Stomach (tissue), 8 donors: ENCODE measurements at regions not wholly inside any gene's neighbourhood (a gene's known extent, or its start where the extent isn't known, plus 50 kb on each side); places are given as distances from the start of the nearest gene placed in this dataset.

Experiments used
- DNase-seq, 2 donors: peaks; one replicate each; pipeline versions ENCODE4 v3.0.0 to v3.0.0-alpha.2; 2013 to 2019
- H3K27ac ChIP-seq, 5 donors: fragments of 200-600 bp in 4 of 5; sonication (generic) in 4 of 5; one replicate each; pipeline ENCODE4 v1.5.1; 2013 to 2019; ENCODE audit warnings: mild to moderate bottlenecking in 1 of 5, moderate library complexity in 1 of 5
- H3K27me3 ChIP-seq, 3 donors: fragments of 200-600 bp; sonication (generic); one replicate each; pipeline ENCODE4 v1.5.1; 2017 to 2019; ENCODE audit warnings: mixed run types in 1 of 3
- H3K36me3 ChIP-seq, 4 donors: fragments of 200-600 bp; sonication (generic); 1 replicate in 3 of 4; 2 replicates in 1 of 4; pipeline ENCODE4 v1.5.1; 2016 to 2019
- H3K4me1 ChIP-seq, 4 donors: fragments of 200-600 bp; sonication (generic); one replicate each; pipeline ENCODE4 v1.5.1; 2016 to 2019
- H3K4me3 ChIP-seq, 4 donors: fragments of 200-600 bp; sonication (generic) in 3 of 4; one replicate each; pipeline ENCODE4 v1.5.1; 2016 to 2019; ENCODE audit warnings: mild to moderate bottlenecking in 1 of 4
- H3K9me3 ChIP-seq, 4 donors: fragments of 200-600 bp; sonication (generic); one replicate each; pipeline ENCODE4 v1.5.1; 2016 to 2019
- EP300 ChIP-seq: sonication (generic); formaldehyde crosslinking; IDR thresholded peaks from one replicate; pipeline ENCODE4 v1.6.1; 2017; ENCODE audit warnings: antibody characterized with exemption
- POLR2A ChIP-seq, 4 donors: fragments of 450-650 bp; IDR thresholded peaks; one replicate each; pipeline ENCODE4 v1.6.1; 2016; ENCODE audit warnings: antibody characterized with exemption in 4 of 4, control low read depth in 2 of 4, mild to moderate bottlenecking in 1 of 4, moderate library complexity in 1 of 4
- POLR2AphosphoS5 ChIP-seq, 3 donors: sonication (generic); formaldehyde crosslinking; IDR thresholded peaks; one replicate each; pipeline ENCODE4 v1.6.1; 2016; ENCODE audit warnings: antibody characterized with exemption in 3 of 3
- WGBS, 5 donors: extraction: QIAGEN DNeasy Blood & Tissue Kit in 3 of 5; methylation state at CpG; one replicate each; pipeline versions ENCODE4 v1.1.5 to v1.1.7; 2013 to 2018; 5-methylcytosine and 5-hydroxymethylcytosine counted together
- intact Hi-C: fragments of 100-400 bp; cut with DNase I; formaldehyde crosslinking; loops from one replicate; pipeline ENCODE4 v1.15.1; 2023; ENCODE audit warnings: low total_unique reads
- TF ChIP-seq, protein P1 (sequence below), 7 experiments: fragments of 450-650 bp in 4 of 7; fragments of 200-600 bp in 3 of 7; sonication (generic) in 3 of 7; IDR thresholded peaks; one replicate each; pipeline ENCODE4 v1.5.1; 2016 to 2019; ENCODE audit warnings: antibody characterized with exemption in 7 of 7, control low read depth in 2 of 7, mild to moderate bottlenecking in 1 of 7
- donor health status: healthy with polysubstance abuse.
- donor health status: Bipolar disorder and iron deficiency.
- donor health status: healthy.

DNA sequence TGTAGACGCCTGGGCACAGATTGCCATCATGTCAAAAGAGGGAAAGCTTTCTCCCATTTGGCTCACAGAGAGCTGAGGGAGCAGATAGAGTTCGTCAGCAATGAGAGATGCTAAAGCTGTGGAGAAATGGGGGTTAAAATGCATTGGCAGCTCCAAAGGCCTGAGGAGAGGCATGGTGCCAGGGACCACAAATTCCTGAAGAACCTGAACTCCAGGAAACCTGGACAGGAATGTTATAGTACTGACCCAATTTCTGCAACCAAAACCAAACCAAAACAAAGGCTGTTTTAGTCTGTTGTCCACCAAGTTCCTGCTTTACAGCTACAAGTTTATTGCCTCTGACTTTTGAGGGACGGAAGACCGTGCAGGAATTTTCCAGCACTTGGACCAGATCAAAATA, 575.7 kb downstream of the REEP3 start:
- DNase-seq, result no peak
- TF ChIP-seq EP300 (no peak), POLR2A (IDR thresholded peaks at IDR 0.05) (no peak), POLR2AphosphoS5 (IDR thresholded peaks at IDR 0.05) (no peak)
- TF ChIP-seq, protein P1, sequence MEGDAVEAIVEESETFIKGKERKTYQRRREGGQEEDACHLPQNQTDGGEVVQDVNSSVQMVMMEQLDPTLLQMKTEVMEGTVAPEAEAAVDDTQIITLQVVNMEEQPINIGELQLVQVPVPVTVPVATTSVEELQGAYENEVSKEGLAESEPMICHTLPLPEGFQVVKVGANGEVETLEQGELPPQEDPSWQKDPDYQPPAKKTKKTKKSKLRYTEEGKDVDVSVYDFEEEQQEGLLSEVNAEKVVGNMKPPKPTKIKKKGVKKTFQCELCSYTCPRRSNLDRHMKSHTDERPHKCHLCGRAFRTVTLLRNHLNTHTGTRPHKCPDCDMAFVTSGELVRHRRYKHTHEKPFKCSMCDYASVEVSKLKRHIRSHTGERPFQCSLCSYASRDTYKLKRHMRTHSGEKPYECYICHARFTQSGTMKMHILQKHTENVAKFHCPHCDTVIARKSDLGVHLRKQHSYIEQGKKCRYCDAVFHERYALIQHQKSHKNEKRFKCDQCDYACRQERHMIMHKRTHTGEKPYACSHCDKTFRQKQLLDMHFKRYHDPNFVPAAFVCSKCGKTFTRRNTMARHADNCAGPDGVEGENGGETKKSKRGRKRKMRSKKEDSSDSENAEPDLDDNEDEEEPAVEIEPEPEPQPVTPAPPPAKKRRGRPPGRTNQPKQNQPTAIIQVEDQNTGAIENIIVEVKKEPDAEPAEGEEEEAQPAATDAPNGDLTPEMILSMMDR (IDR thresholded peaks at IDR 0.05), result no peak
- intact Hi-C loops, result no loop called here
- Histone ChIP-seq H3K4me3 (no peak overlapping the region), H3K27me3 (no peaks in the 10 kb centered on the region), H3K9me3 (no peaks in the 10 kb centered on the region), H3K27ac (no peak overlapping the region), H3K36me3 (no peaks in the 10 kb centered on the region), H3K4me1 (no peaks in the 10 kb centered on the region)
- 68 to 88% (median 82%) methylated on average over 4 of the region's 4 CpGs for WGBS, 5 donors

DNA sequence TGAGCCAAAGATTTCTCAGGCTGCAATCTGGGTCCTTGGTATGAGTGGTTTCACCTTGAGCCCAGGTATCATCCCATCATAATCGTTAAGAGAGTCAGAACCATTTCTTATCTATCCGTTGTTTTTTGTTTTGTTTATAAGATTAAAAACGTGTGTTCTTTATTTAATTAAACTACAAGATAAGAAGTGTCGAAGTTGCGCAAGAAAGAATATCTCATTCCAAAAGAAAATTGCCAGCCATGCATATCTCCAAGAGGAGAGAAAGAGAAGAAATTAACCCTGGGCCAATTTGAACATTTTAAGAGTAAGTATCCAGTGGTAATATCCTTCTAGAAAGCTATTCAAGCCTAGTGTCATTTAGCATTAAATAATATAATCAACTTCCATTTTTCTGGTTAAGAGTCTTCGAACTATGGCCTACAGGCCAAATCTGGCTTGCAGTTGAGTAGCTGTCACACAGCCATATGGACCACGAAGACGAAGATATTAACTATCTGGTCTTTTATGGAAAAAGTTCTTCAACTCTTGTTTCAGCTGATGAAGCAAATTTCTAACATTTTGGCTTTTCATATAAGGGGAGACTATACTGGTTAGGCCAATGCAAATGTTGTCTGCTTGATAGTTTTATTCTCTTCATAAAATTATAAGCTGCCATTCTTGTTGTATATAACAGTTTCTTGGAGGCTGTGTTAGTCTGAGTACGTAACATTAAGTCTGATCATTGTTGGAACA, 576.4 kb downstream of the REEP3 start:
- 73 to 81% (median 74%) methylated on average over 9 of the region's 9 CpGs for WGBS, 5 donors

DNA sequence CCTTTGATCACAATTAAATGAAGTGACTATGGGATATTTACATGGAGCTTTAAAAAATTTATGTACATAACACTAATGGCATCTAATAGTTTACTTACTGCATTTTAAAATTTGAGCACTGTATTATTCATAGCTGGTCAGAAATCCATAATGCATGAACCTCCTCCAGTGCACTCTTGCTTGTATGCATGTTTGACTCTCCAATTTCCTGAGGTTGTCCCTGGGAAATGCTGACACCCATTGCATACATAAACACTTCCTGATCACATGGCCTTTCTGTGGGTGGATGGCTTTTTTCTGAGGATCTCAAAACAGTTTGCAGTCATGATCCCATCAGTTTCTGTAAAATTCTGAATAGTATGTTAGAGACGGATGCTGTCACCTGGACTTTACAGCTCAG, 577.8 kb downstream of the REEP3 start:
- TF ChIP-seq POLR2AphosphoS5 (IDR thresholded peaks at IDR 0.05) (no peak), EP300 (no peak), POLR2A (IDR thresholded peaks at IDR 0.05) (no peak)
- TF ChIP-seq, protein P1 (IDR thresholded peaks at IDR 0.05), result no peak
- DNase-seq, result no peak
- H3K27ac ChIP-seq, result no peak overlapping the region
- no peaks in the 10 kb centered on the region for H3K9me3 ChIP-seq
- no peaks in the 10 kb centered on the region for H3K4me1 ChIP-seq
- H3K4me3 ChIP-seq, result no peak overlapping the region
- H3K36me3 ChIP-seq, result no peaks in the 10 kb centered on the region
- intact Hi-C loops, result no loop called here
- WGBS, 5 donors, result 89 to 100% (median 95%) methylated on average over 1 of the region's 1 CpG
- H3K27me3 ChIP-seq, result no peaks in the 10 kb centered on the region

More for the DNA sequence above, 576.4 kb downstream of the REEP3 start:
- intact Hi-C loops, result no loop called here
- no peak for DNase-seq
- Histone ChIP-seq H3K4me1 (no peaks in the 10 kb centered on the region), H3K9me3 (no peaks in the 10 kb centered on the region), H3K4me3 (no peak overlapping the region), H3K27me3 (no peaks in the 10 kb centered on the region), H3K36me3 (no peaks in the 10 kb centered on the region), H3K27ac (no peak overlapping the region)
- no peak for TF ChIP-seq POLR2AphosphoS5 (IDR thresholded peaks at IDR 0.05)
- TF ChIP-seq, protein P1 (IDR thresholded peaks at IDR 0.05), result no peak
- no peak for TF ChIP-seq EP300
- TF ChIP-seq POLR2A (IDR thresholded peaks at IDR 0.05), result no peak

DNA sequence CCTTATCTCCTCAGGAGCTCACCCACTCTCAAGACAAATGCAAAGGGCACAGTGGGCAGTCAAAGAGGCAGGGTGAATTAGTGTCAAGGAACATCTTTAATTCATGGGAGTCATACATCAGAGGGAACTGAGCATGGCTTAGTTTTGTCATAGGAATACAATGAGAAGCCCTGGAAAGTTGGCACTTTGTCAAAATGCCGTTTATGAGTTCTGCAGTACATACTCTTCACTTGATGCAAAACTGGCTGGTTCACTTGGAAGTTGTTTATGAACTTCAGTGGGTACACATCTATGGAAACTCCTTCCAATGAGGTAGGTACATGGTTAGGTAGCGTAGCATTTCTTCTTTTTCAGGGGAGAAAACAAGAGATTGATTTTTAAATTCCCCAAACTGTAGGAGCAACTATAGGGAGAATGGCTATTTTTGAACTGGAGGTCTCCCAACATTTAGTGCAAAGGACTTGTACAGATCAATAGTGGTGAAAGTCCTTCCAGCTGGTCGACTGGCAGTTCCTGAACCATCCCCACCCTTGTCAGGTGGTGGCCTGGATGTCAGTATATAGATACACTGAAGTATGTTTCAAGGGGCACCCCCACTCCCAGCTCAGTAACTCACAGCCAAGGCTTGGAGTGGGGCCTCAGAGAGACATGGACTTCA, 580.5 kb downstream of the REEP3 start:
- Histone ChIP-seq H3K27me3 (no peaks in the 10 kb centered on the region), H3K4me3 (no peak overlapping the region), H3K4me1 (no peaks in the 10 kb centered on the region), H3K27ac (no peak overlapping the region), H3K9me3 (no peaks in the 10 kb centered on the region), H3K36me3 (no peaks in the 10 kb centered on the region)
- intact Hi-C loops, result no loop called here
- 43 to 57% (median 49%) methylated on average over 3 of the region's 3 CpGs for WGBS, 5 donors
- DNase-seq, result peak in 1 of 2 donors; percentile 19
- TF ChIP-seq EP300, result no peak
- TF ChIP-seq, protein P1 (IDR thresholded peaks at IDR 0.05), result no peak
- TF ChIP-seq POLR2A (IDR thresholded peaks at IDR 0.05), result no peak
- TF ChIP-seq POLR2AphosphoS5 (IDR thresholded peaks at IDR 0.05), result no peak
